ENCODE measurements at regions not wholly inside any gene's neighbourhood (a gene's known extent, or its start where the extent isn't known, plus 50 kb on each side); places are given as distances from the start of the nearest gene placed in this dataset.

DNA sequence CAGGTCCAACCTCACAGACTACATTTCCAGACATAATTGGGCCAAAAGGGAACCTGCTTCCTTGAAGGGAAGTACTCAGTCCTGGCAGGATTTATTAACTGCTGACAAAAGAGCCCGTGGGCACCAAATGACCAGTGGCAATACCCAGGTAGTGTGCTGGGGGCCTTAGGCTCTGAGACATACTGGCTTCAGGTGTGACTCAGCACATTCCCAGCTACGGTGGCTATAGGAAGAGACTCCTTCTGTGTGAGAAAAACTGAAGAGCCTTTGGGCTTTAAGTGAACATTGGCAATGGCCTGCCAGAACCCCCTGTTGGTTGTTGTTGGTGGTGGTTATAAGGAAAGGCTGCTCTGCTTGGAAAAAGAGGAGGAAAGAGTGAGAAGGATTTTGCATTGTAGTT lies 401.8 kb downstream of the KCNJ3 start:
- peak; percentile 58 for ATAC-seq (ENCODE audit: low read depth)

GRCh38 chr2:155099784-155100183 lies 401.3 kb downstream of the KCNJ3 start:
- ATAC-seq (ENCODE audit: low read depth) (peak; percentile 72), DNase-seq (ENCODE audit: low spot score) (peak; percentile 42)
- no peak overlapping the region for H3K27ac ChIP-seq (ENCODE audit: poor library complexity, severe bottlenecking)

More for the DNA sequence above, 401.8 kb downstream of the KCNJ3 start:
- Histone ChIP-seq H3K27ac (ENCODE audit: poor library complexity, severe bottlenecking) (no peak overlapping the region), H3K4me1 (ENCODE audit: insufficient read depth, poor library complexity, severe bottlenecking) (no peaks in the 10 kb centered on the region), H3K4me3 (ENCODE audit: severe bottlenecking) (no peak overlapping the region), H3K36me3 (ENCODE audit: low read depth) (no peaks in the 10 kb centered on the region), H3K27me3 (ENCODE audit: insufficient read depth, poor library complexity, severe bottlenecking) (peaks cover 3% of the 10 kb centered on the region), H3K9me3 (ENCODE audit: severe bottlenecking) (no peaks in the 10 kb centered on the region)
- DNase-seq (ENCODE audit: low spot score): no peak
- TF ChIP-seq, protein P1, sequence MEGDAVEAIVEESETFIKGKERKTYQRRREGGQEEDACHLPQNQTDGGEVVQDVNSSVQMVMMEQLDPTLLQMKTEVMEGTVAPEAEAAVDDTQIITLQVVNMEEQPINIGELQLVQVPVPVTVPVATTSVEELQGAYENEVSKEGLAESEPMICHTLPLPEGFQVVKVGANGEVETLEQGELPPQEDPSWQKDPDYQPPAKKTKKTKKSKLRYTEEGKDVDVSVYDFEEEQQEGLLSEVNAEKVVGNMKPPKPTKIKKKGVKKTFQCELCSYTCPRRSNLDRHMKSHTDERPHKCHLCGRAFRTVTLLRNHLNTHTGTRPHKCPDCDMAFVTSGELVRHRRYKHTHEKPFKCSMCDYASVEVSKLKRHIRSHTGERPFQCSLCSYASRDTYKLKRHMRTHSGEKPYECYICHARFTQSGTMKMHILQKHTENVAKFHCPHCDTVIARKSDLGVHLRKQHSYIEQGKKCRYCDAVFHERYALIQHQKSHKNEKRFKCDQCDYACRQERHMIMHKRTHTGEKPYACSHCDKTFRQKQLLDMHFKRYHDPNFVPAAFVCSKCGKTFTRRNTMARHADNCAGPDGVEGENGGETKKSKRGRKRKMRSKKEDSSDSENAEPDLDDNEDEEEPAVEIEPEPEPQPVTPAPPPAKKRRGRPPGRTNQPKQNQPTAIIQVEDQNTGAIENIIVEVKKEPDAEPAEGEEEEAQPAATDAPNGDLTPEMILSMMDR (IDR thresholded peaks at IDR 0.05; ENCODE audit: poor library complexity, severe bottlenecking): no peak

GRCh38 chr2:155095613-155096012 lies 397.1 kb downstream of the KCNJ3 start:
- Histone ChIP-seq H3K9me3 (ENCODE audit: severe bottlenecking) (no peaks in the 10 kb centered on the region), H3K27me3 (ENCODE audit: insufficient read depth, poor library complexity, severe bottlenecking) (peaks cover 3% of the 10 kb centered on the region), H3K27ac (ENCODE audit: poor library complexity, severe bottlenecking) (no peak overlapping the region), H3K4me3 (ENCODE audit: severe bottlenecking) (no peak overlapping the region), H3K36me3 (ENCODE audit: low read depth) (no peaks in the 10 kb centered on the region), H3K4me1 (ENCODE audit: insufficient read depth, poor library complexity, severe bottlenecking) (no peaks in the 10 kb centered on the region)
- DNase-seq (ENCODE audit: low spot score) (no peak), ATAC-seq (ENCODE audit: low read depth) (no peak)
- TF ChIP-seq, protein P1 (IDR thresholded peaks at IDR 0.05; ENCODE audit: poor library complexity, severe bottlenecking): no peak

More at GRCh38 chr2:155099784-155100183, 401.3 kb downstream of the KCNJ3 start:
- no peak overlapping the region for H3K4me3 ChIP-seq (ENCODE audit: severe bottlenecking)
- H3K4me1 ChIP-seq (ENCODE audit: insufficient read depth, poor library complexity, severe bottlenecking): no peaks in the 10 kb centered on the region
- TF ChIP-seq, protein P1 (IDR thresholded peaks at IDR 0.05; ENCODE audit: poor library complexity, severe bottlenecking): no peak
- no peaks in the 10 kb centered on the region for H3K36me3 ChIP-seq (ENCODE audit: low read depth)
- H3K9me3 ChIP-seq (ENCODE audit: severe bottlenecking): no peaks in the 10 kb centered on the region
- H3K27me3 ChIP-seq (ENCODE audit: insufficient read depth, poor library complexity, severe bottlenecking): peaks cover 3% of the 10 kb centered on the region

GRCh38 chr2:155080373-155080772 lies 381.9 kb downstream of the KCNJ3 start:
- Histone ChIP-seq H3K27ac (ENCODE audit: poor library complexity, severe bottlenecking) (no peak overlapping the region), H3K9me3 (ENCODE audit: severe bottlenecking) (no peaks in the 10 kb centered on the region), H3K36me3 (ENCODE audit: low read depth) (no peaks in the 10 kb centered on the region), H3K4me1 (ENCODE audit: insufficient read depth, poor library complexity, severe bottlenecking) (no peaks in the 10 kb centered on the region), H3K4me3 (ENCODE audit: severe bottlenecking) (no peak overlapping the region), H3K27me3 (ENCODE audit: insufficient read depth, poor library complexity, severe bottlenecking) (no peaks in the 10 kb centered on the region)
- ATAC-seq (ENCODE audit: low read depth) (no peak), DNase-seq (ENCODE audit: low spot score) (no peak)
- TF ChIP-seq, protein P1 (IDR thresholded peaks at IDR 0.05; ENCODE audit: poor library complexity, severe bottlenecking): no peak

DNA sequence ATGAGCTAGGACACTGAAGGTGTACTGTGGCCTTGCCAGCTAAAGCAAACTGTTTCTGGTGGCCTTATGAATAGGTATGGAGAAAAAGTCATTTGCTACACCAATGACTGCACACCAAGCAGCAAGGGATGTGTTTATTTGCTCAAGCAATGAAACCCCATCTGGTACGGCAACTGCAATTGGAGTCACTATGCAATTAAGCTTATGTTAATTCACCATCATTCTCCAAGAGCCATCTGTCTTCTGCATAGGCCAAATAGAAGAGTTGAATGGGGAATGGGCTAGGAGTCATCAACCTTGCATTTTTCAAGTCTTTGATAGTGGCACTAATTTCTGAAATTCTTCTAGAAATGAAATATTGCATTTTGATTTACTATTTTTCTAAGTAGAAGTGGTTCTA lies 372.0 kb downstream of the KCNJ3 start:
- no peak for ATAC-seq (ENCODE audit: low read depth)
- H3K4me1 ChIP-seq (ENCODE audit: insufficient read depth, poor library complexity, severe bottlenecking): no peaks in the 10 kb centered on the region
- no peak overlapping the region for H3K27ac ChIP-seq (ENCODE audit: poor library complexity, severe bottlenecking)
- DNase-seq (ENCODE audit: low spot score): no peak
- TF ChIP-seq, protein P1 (IDR thresholded peaks at IDR 0.05; ENCODE audit: poor library complexity, severe bottlenecking): no peak
- H3K9me3 ChIP-seq (ENCODE audit: severe bottlenecking): no peaks in the 10 kb centered on the region
- no peaks in the 10 kb centered on the region for H3K27me3 ChIP-seq (ENCODE audit: insufficient read depth, poor library complexity, severe bottlenecking)
- H3K4me3 ChIP-seq (ENCODE audit: severe bottlenecking): no peak overlapping the region
- no peaks in the 10 kb centered on the region for H3K36me3 ChIP-seq (ENCODE audit: low read depth)
